ENCODE measurements at regions not wholly inside any gene's neighbourhood (a gene's known extent, or its start where the extent isn't known, plus 50 kb on each side); places are given as distances from the start of the nearest gene placed in this dataset.

- TF ChIP-seq, protein P1, sequence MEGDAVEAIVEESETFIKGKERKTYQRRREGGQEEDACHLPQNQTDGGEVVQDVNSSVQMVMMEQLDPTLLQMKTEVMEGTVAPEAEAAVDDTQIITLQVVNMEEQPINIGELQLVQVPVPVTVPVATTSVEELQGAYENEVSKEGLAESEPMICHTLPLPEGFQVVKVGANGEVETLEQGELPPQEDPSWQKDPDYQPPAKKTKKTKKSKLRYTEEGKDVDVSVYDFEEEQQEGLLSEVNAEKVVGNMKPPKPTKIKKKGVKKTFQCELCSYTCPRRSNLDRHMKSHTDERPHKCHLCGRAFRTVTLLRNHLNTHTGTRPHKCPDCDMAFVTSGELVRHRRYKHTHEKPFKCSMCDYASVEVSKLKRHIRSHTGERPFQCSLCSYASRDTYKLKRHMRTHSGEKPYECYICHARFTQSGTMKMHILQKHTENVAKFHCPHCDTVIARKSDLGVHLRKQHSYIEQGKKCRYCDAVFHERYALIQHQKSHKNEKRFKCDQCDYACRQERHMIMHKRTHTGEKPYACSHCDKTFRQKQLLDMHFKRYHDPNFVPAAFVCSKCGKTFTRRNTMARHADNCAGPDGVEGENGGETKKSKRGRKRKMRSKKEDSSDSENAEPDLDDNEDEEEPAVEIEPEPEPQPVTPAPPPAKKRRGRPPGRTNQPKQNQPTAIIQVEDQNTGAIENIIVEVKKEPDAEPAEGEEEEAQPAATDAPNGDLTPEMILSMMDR (IDR thresholded peaks at IDR 0.05 in 2 of 3, conservative IDR thresholded peaks at IDR 0.05 in 1 of 3; ENCODE audit: insufficient read depth in 2 of 3, low read depth in 1 of 3, low read length in 3 of 3) = no peak
- TF ChIP-seq, protein P2, sequence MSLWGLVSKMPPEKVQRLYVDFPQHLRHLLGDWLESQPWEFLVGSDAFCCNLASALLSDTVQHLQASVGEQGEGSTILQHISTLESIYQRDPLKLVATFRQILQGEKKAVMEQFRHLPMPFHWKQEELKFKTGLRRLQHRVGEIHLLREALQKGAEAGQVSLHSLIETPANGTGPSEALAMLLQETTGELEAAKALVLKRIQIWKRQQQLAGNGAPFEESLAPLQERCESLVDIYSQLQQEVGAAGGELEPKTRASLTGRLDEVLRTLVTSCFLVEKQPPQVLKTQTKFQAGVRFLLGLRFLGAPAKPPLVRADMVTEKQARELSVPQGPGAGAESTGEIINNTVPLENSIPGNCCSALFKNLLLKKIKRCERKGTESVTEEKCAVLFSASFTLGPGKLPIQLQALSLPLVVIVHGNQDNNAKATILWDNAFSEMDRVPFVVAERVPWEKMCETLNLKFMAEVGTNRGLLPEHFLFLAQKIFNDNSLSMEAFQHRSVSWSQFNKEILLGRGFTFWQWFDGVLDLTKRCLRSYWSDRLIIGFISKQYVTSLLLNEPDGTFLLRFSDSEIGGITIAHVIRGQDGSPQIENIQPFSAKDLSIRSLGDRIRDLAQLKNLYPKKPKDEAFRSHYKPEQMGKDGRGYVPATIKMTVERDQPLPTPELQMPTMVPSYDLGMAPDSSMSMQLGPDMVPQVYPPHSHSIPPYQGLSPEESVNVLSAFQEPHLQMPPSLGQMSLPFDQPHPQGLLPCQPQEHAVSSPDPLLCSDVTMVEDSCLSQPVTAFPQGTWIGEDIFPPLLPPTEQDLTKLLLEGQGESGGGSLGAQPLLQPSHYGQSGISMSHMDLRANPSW (CRISPR knock-in tag; IDR thresholded peaks at IDR 0.05) = no peak
- TF ChIP-seq CHD1 (IDR thresholded peaks at IDR 0.05; ENCODE audit: low read length) (no peak), FOS (IDR thresholded peaks at IDR 0.05; ENCODE audit: extremely low read depth, insufficient read length) (no peak), ILF3 (IDR thresholded peaks at IDR 0.05; ENCODE audit: borderline replicate concordance) (no peak), DIDO1 (tag; IDR thresholded peaks at IDR 0.05; ENCODE audit: low read depth) (no peak), SNAPC5 (CRISPR knock-in tag; IDR thresholded peaks at IDR 0.05) (no peak), SPI1 (IDR thresholded peaks at IDR 0.05; ENCODE audit: borderline replicate concordance, low read depth, low read length) (no peak)
- TF ChIP-seq, protein P3, sequence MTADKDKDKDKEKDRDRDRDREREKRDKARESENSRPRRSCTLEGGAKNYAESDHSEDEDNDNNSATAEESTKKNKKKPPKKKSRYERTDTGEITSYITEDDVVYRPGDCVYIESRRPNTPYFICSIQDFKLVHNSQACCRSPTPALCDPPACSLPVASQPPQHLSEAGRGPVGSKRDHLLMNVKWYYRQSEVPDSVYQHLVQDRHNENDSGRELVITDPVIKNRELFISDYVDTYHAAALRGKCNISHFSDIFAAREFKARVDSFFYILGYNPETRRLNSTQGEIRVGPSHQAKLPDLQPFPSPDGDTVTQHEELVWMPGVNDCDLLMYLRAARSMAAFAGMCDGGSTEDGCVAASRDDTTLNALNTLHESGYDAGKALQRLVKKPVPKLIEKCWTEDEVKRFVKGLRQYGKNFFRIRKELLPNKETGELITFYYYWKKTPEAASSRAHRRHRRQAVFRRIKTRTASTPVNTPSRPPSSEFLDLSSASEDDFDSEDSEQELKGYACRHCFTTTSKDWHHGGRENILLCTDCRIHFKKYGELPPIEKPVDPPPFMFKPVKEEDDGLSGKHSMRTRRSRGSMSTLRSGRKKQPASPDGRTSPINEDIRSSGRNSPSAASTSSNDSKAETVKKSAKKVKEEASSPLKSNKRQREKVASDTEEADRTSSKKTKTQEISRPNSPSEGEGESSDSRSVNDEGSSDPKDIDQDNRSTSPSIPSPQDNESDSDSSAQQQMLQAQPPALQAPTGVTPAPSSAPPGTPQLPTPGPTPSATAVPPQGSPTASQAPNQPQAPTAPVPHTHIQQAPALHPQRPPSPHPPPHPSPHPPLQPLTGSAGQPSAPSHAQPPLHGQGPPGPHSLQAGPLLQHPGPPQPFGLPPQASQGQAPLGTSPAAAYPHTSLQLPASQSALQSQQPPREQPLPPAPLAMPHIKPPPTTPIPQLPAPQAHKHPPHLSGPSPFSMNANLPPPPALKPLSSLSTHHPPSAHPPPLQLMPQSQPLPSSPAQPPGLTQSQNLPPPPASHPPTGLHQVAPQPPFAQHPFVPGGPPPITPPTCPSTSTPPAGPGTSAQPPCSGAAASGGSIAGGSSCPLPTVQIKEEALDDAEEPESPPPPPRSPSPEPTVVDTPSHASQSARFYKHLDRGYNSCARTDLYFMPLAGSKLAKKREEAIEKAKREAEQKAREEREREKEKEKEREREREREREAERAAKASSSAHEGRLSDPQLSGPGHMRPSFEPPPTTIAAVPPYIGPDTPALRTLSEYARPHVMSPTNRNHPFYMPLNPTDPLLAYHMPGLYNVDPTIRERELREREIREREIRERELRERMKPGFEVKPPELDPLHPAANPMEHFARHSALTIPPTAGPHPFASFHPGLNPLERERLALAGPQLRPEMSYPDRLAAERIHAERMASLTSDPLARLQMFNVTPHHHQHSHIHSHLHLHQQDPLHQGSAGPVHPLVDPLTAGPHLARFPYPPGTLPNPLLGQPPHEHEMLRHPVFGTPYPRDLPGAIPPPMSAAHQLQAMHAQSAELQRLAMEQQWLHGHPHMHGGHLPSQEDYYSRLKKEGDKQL (CRISPR knock-in tag; IDR thresholded peaks at IDR 0.05; ENCODE audit: borderline replicate concordance) = no peak
Observed at GRCh38 chr5:123819833-123820232, 307.9 kb downstream of the CSNK1G3 start.

Measured in K562 (cell line).